HG02973 (cell line): ENCODE measurements at regions not wholly inside any gene's neighbourhood (a gene's known extent, or its start where the extent isn't known, plus 50 kb on each side); places are given as distances from the start of the nearest gene placed in this dataset.
"Not testable (repeated sequence)": the region's sequence is repeated elsewhere in the genome, so short reads cannot be mapped to it uniquely, and the experiment has no call there.

Source experiments
- ATAC-seq: cut with Tn5 transposase; IDR thresholded peaks from one replicate; pipeline ENCODE4 v1.9.1; 2021; ENCODE audit warnings: moderate library complexity; ENCODE audit not compliant: unreplicated experiment

DNA sequence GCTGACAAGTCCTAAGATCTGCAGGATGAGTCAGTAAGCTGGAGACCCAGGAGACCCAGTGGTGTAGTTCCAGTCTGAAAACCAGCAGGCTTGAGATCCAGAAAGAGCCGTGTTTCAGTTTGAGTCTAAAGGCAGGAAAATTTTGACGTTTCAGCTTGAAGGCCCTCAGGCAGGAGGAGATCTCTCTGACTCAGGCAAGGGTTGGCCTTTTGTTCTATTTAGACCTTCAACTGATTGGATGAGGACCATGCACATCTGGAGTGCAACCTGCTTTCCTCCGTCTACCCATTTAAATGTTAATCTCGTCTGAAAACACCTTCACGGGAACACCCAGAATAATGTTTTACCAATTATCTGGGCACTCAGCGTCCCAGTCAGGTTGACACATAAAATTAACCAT, 69.5 kb downstream of the NPIPA7 start:
- ATAC-seq, result not testable (repeated sequence)

DNA sequence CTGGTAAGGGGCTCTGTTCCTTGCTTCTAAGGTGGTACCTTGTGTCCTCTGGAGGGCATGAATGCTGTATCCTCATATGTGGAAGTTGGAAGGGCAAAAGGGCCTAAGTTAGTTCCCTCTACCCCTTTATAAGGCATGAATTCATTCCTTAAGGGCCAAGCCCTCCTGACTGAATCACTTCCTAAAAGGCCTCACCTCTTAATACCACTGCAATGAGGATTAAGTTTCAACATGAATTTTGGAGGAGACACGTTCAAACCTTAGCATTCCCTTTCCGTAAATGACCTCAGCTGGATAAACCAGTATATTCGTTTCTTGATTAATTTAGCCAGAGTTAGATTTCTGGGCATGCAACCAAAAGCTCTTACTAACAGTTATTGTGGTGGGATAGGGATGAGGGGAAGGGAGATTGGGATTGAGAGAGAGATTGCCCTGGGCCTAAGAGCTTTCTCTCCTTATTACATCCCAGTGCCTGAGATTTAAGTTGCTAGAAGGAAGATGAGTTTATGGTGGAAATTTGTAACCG, 70.8 kb downstream of the NPIPA7 start:
- not testable (repeated sequence) for ATAC-seq

DNA sequence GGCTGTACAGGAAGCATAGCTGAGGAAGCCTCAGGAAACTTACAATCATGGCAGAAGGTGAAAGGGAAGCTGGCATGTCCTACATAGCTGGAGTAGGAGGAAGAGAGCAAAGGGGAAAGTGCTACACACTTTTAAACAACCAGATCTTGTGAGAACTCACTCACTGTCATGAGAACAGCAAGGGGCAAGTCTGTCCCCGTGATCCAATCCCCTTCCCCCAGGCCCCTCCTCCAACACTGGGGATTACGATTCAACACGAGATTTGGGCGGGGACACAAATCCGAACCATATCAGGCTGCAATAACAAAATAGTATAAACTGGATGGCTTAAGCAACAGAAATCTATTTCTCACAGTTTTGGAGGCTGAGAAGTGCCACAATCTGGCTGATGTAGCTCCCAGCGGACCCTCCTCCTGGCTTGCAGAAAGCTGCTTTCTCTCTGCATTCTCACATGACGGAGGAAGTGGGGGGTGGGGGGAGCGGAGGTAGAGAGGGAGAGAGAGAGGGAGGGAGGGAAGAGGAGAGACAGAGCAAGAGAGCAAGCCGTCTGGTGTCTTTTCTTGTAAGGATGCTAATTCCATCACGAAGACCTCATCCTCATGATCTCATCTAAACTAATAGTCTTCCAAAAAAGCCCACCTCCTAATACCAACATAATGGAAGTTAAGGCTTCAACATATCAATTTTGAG, 72.9 kb downstream of the NPIPA7 start:
- not testable (repeated sequence) for ATAC-seq

DNA sequence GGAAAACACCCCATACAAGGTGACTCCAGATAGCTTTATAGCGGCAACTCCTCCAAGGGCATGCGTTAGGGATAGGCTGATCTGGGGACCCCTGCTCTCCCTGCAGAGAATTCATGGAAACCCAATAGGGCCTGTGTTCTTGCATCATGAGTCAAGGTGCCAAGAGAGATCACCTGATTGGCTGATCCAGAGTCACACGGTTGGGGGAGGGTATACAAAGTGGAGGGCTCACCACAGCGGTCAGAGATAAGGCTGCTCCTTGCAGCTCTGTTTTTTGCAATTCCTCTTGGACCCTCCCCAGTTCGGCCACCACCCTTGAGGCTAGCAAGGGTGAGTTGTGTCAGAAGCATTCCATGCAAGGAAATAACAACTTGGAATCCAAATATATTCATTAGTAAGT, 79.6 kb downstream of the NPIPA7 start:
- not testable (repeated sequence) for ATAC-seq

DNA sequence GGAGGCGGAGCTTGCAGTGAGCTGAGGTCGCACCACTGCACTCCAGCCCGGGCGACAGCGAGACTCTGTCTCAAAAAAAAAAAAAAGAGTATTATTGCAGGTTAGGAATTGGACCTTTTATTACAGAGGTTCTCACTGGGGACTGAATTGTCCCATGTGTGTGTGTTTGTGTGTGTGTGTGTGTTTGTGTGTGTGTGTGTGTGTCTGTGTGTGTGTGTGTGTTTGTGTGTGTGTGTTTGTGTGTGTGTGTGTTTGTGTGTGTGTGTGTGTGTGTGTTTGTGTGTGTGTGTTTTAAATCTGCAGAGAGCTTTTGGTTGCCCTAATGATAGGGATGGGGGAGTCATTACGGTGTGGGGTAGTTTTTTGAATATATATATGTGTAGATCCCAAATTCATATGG, 84.9 kb downstream of the NPIPA7 start:
- ATAC-seq, result not testable (repeated sequence)

DNA sequence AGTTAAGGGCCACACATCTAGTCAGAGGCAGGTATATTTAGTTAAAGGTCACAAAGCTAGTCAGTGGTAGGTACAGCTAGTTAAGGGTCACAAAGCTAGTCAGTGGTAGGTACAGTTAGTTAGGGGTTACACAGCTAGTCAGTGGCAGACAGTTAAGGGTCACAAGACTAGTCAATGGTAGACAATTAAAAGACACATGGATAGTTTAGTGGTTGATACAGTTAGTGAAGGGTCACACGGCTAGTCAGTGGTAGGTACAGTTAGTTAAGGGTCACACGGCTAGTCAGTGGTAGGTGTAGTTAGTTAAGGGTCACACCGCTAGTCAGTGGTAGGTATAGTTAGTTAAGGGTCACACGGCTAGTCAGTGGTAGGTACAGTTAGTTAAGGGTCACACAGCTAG, 110.0 kb downstream of the NPIPA7 start:
- ATAC-seq, result not testable (repeated sequence)

DNA sequence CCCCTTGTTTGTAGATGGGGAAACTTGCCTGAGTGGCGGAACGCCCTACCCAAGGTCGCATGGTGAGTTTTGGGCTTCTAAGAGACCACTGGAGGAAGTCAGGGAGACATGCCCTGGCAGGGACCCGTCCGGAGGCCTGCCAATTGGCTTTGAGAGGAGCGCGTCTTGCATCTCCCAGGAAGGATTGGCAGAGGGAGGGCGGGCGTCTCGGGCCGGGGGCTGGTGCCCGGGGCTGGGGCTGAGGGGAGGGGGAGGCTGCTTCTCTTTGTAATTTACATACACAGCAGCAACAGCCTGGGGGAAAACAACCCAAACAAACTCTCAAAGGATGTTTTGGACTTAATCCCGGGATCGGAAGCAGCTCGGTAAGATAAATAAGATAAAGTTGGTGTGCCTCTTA, 110.5 kb downstream of the NPIPA7 start:
- ATAC-seq, result not testable (repeated sequence)

DNA sequence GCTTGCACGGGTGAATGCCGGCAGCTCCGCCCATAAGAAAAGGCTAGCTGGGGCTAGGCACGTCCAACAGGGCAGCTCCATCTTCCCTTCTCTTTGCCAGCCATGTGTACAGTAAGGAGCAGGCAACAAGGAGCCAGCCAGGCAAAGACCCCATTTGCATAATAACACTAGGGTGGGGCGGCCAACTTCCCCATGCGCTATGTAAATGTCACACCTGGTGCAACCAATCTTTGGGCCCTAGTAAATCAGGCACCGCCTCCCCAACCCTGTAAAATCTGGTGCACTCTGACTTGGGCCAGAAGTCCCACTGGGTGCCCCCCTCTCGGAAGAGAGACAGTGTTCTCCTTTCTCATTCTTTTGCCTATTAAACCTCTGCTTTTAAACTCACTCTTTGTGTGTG, 115.2 kb downstream of the NPIPA7 start:
- ATAC-seq, result not testable (repeated sequence)

DNA sequence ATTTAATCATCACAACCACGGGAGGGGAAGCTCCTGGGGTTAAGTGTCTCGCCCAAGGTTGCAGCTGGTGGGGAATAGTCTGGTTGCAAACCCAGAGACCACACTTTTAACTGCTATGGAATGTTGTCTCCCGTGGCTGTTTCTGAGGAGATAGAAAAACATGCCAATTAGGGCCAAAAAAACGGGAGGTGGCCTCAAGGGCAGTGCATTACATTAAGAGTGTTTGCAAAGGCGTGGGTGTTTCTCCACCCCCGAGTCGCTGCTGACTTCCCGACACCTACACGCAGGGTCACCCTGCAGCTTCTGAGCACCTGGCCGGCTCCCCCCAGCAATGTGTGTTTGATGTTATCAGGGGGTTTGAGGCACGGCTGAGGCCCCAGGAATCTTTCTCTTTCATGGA, 116.1 kb downstream of the NPIPA7 start:
- ATAC-seq, result not testable (repeated sequence)

DNA sequence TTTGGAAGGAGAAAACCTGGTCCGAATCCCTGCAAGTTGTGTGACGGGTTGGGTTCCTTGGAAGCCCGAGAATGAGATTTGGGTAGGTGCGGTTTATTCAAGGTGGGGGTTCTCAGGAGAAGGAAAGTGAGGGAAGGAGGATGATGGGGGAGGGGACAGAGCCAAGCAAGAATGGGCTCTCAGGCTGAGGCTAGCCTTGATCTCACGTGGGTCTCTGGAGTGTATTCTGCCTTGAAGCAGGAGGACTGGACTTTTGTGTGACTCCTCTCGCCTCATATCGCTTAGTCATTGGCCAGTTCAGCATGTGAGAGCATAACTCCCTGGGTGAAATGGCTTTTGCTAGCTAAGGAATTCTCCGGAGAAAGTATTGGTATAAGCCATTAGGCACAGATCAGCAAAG, 120.9 kb downstream of the NPIPA7 start:
- ATAC-seq, result not testable (repeated sequence)

DNA sequence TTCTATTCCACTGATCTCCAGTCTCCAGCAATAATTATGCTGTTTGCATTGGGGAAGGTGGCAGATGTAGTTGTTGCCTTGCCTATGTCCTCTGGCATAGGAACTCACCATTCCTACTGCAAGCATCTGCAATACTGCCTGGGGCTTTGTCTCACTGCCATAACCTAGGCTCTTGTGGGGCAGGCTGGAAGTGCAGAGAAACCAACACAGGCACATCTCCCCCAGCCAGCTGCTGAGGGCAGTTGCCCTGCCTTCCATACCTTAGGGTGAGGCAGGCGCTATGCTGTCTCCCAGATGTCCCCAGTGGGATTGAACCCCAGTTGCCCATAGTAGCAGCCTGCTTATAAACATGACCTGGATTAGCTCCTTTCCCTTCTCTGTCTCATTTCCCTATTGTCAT, 128.1 kb downstream of the NPIPA7 start:
- not testable (repeated sequence) for ATAC-seq

DNA sequence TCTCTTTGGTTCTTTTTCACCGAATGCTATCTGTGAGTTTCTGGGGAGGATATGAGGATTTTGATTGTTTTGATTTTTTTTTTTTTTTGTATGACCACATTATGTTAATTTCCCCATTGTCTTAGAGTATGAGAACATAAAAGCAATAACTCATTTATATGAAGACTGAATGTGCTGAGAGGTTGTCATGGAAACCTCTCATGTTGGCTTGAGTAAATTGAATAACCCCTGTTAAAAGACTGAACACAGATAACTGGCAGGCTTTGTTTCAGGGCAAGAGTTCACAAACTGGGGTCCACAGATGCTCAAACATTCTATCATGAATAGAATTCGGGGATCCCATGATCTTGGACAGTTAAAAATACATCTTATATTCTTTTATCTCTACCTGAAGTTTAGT, 129.4 kb downstream of the NPIPA7 start:
- ATAC-seq, result not testable (repeated sequence)

DNA sequence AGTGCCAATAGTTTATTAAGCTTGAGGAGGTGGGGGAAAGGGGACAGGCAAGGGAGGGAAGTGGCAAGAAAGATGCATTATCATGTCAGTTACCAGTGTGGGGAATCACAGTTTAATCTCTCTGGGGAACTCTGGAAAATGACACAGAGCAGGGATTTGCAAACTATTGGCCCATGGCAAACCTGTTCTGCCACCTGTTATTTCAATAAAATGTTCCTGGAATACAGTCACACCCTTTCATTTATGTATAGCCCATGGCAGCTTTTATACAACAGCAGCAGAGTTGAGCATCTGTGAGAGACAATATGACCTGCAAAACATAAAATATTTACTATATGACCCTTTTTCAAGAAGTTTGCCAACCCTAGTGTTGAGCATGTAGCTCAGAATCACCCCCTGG, 140.5 kb downstream of the NPIPA7 start:
- not testable (repeated sequence) for ATAC-seq

DNA sequence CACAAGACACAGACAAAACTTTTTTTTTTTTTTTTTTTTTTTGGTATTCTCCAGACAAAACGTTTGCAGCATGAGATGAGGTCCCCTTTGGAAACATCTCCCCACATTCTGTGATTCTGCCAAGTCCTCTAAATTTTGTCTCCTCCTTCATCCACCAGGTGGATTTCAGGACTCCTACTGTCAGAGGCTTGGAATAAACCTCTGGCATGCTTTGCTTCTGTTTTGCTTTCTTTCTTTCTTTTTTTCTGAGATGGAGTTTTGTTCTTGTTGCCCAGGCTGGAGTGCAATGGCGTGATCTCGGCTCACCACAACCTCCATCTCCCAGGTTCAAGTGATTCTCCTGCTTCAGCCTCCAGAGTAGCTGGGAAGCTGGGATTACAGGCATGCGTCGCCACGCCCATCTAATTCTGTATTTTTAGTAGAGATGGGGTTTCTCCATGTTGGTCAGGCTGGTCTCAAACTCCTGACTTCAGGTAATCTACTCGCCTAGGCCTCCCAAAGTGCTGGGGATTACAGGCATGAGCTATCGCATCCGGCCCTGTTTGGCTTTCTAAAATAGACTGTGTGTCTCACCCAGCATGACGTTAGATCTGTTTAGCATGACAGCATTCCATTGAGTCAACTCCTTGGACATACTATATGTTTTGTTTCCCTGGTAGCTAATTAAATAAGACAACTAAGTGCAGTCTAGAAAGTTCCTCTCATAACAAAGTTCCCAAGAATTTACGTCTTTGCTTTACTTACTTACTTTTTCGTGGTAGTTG, 142.5 kb downstream of the NPIPA7 start:
- not testable (repeated sequence) for ATAC-seq

DNA sequence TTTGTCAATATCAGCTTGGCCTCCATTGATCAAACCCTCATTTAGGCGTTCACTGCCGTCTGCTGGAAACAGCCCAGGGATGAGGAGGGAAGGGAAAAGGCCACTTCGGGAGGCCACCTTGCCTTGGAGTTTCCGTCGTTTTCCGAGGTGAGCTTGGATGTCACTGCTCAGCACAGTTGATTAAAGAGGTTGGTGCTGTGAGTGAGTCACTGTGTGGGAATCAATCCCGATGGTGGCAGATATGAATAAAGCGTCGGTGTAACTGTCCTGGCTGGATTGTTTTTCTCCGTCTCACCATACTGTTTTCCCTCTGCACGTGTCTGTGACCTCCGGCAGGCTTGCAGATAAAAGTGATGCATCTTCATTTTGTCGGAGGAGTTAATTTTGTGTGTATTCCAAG, 148.1 kb downstream of the NPIPA7 start:
- not testable (repeated sequence) for ATAC-seq

DNA sequence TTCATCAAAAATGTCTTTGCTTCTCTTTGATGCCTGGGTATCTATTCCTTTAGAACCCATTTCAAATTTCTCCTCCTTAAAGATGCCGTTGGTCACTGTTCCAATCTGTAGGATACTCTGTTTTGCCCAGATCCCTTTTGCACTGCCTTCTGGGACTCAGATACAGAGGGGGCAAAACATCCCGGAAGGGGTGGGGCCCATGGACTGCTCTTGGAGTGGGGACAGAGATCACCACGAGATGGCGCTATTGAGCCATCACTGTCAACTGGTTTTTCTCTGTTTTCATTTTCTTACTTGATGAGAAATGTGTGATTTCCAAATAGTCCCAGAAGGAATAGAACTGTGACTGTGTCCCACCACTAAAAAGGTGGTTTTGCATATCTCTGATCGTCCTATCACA, 151.8 kb downstream of the NPIPA7 start:
- ATAC-seq, result not testable (repeated sequence)

DNA sequence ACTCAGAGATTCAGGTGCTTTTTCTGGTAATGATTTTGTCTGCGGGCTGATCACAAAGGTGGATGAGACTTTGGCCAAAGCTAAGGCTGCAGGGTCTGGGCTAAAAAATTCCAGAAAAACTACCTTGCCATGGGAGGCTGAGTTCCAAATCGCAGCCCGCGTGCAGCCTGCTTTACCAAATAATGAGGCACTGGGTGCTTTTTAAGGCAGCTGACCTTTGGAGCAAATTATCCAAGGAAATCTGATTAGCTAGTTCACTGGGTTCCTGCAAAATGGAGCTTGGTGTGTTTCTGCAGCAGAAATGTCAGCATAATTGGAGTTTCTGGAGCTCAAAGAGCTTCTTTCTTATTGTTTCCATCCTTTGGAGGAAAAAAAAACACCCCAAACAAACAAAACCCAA, 156.6 kb downstream of the NPIPA7 start:
- ATAC-seq, result not testable (repeated sequence)

DNA sequence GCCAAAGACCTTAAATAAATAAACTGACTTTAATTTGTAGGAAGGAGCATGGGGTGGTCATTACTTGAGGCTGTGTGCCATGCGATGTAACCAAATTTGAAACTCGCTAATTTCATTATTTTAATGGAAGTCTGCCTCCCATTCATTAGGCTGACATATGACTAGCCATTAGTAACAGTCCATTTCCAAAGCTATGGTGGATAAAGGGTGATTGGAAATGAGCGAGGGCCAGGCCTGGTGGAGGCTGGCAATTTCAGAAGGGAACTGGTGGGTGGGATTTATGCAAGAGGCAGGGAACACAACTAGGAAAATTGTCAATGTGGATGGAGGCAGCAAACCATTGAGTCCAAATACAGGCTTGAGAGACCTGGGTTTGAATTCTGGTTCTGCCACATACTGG, 157.2 kb downstream of the NPIPA7 start:
- ATAC-seq, result not testable (repeated sequence)

DNA sequence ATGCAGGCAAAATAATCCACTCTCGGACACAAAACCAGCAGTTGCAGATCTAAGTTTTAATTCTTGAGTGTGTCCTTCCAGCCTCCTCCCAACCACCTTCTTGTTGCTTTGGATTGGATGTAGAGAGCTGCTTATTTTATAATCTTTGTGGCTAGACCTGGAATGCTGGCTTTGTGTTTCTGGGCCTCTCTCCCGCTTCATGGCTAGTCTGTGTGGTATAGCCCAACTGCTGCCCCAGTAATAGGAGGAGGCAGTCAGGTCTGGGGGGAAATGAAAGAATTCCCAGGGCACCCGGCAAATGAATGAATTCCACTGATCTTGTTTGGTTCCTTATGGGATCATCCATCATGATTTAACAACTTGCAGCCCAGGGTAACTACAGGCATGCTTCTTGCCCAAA, 170.8 kb downstream of the NPIPA7 start:
- ATAC-seq, result not testable (repeated sequence)

DNA sequence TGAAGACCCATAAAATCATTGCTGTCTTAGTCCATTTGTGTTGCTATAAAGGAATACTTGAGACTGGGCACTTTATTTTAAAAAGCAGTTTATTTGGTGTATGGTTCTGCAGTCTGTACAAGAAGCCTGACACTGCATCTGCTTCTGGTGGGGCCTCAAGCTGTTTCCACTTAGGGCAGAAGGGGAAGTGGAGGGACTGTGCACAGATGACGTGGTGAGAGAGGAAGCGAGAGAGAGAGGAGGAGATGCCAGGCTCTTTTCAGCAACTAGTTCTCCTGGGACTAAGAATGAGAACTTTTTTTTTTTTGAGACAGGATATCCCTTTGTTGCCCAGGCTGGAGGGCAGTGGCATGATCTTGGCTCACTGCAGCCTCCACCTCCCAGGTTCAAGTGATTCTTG, 171.9 kb downstream of the NPIPA7 start:
- not testable (repeated sequence) for ATAC-seq

DNA sequence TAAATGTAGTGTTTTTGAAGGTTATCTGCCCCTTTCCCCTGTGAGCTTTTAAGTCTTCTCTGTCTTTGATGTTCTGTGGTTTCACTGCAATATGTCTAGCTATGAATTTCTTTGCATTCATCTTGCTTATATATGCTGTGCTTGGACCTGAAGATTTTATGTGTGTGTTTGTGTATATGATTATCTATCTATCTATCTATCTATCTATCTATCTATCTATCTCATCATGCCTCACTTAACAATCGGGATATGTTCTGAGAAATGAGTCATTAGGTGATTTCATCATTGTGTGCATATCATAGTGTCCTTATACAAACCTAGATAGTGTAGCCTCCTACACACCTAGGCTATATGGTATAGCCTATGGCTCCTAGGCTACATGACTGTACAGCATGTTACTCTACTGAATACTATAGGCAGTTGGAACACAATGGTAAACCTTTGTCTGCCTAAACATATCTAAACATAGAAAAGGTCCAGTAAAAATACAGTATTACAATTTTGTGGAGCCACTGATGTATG, 173.9 kb downstream of the NPIPA7 start:
- not testable (repeated sequence) for ATAC-seq
